COLO668 (cell line): ENCODE measurements at regions not wholly inside any gene's neighbourhood (a gene's known extent, or its start where the extent isn't known, plus 50 kb on each side); places are given as distances from the start of the nearest gene placed in this dataset.

ENCODE experiments used
- DNase-seq: peaks from one replicate; lab custom pipeline; 2025; ENCODE audit not compliant: unreplicated experiment; lab: John Stamatoyannopoulos, UW

DNA sequence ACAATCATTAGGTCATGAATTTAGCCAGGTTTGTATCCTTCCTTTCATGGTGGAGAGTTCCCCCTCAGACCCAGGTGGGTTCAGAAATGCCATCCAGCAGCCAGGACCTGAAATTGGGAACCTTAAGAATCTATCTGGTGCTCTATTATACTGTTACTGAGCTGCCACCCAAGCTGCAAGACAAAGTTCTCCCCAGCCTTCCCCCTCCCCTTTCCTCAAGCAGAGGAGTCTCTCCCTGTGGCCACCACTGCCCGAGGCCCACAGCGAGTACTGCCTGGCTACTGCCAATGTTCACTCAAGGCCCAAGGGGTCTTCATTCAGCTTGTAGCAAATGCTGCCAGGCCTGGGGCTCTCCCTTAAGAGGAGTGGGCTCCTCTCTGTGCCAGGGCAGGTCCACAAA, 133.8 kb downstream of the TMEM38B start:
- no peak for DNase-seq

DNA sequence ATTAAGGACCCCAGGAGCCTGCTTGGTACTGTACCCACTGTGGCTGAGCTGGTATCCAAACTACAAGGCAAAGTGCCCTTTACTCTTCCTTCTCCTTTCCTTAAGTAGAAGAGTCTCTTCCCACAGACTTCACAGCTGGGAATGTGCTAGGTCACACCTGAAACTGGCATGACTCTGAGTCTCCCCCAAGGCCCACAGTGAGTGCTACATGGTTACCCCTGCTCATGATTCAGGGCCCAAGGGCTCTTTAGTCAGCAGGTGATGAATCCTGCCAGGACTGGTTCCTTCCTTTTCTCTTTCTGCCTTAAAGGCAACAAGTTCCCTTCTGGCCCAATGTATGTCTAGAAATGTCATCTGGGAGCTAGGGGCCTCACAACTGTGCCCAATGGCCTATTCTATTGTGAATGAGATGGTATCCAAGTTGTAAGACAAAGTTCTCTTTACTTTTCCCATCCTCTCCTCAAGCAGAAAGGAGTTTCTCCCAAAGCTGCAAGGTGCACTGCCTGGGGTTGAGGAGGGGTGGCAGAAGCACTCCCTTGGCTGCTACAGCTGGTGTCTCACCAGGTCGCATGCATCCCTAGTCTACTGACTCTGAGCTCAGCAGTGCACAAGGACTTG, 134.4 kb downstream of the TMEM38B start:
- no peak for DNase-seq

DNA sequence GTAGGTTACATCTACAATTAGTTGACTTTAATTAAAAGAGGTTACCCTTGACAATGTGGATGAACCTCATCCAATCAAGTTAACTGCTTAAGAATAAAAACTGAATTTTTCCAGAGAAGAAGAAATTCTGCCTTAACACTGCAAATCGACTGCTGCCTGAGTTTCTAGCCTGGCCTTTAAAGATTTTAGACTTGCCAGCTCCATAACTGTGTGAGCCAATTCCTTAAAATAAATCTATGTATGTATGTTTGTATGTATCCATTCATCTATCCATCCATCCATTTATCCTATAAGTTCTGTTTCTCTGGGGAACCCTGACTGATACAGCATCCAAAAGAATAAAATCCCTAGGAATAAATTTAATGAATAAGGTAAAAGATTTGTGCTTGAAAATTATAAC, 136.1 kb downstream of the TMEM38B start:
- DNase-seq: no peak

DNA sequence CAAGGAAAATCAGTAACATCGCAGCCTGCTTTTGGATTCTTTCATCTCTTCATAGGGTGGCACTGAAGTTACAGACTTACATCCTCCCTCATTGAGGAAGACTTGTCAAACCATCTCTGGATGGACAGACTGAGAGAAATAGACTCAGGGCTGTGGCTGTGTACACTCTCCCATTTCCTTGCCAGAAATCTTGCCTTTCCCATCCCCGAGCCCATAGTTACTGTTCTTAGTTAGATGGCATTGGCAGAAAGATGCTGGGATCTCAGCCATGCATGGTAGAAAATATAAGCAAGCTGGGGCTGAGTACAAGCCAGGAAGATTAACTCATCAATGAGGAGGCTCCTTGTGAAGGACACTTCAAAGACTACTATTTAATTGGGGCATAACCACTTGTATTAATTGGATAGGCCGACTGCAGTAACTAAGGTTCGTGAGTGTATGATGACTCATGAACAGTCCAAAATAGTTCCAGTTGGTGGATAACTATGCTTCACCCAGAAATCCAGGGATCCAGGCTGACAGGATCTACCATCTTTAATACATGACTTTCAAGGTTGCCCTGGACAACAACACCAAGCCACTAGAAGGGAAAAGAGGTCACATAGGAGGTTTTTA, 137.9 kb downstream of the TMEM38B start:
- no peak for DNase-seq

DNA sequence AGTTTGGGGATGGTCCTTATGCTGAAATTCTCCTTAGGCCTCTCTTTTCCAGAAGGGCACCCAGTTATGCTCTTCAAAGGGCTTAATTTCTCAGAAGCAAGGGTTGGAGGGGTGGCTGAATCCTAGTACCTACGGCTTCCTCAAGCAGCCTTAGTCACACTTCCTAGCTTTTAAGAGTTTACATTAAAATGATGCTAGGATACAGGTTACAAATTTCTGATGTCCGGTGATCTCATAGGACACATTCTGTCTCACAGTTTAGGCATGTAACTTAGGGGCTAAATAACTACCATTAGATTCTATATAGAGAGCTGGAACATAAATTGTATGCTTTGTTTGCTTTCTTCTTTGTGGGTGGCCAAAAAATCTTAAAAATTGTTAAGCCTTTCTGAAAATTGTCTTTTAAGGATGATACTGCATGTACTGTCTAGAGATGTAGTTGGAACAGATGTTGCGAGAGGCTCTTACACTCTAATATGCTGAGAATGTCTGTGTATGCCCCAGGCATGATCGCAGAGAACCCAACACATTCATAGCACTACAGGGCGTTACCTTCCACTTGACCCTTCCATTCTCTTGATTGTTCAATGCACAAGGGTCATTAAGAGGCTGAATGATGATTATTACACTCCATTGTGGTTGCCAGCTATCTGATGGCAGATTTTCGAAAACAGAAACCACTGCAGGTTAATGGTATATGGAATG, 139.1 kb downstream of the TMEM38B start:
- no peak for DNase-seq

DNA sequence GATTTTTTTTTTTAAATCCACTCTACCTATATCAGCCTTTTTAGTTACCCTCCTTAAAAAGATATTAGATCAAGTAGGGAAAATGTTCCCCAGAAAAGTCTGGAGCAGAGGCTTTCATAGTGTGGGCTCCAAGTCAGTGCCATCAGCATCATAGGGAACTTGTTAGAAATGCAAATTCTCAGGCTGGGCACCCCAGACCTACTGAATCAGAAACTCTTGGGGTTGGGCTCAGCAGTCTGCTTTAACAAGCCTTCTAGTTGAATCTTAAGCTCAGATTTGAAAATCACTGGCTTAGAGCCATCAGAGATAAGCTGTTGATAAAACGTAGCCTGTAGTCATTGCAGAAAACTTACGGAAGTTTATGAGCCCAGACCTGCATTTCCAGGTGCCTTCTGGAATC, 140.1 kb downstream of the TMEM38B start:
- DNase-seq: no peak

DNA sequence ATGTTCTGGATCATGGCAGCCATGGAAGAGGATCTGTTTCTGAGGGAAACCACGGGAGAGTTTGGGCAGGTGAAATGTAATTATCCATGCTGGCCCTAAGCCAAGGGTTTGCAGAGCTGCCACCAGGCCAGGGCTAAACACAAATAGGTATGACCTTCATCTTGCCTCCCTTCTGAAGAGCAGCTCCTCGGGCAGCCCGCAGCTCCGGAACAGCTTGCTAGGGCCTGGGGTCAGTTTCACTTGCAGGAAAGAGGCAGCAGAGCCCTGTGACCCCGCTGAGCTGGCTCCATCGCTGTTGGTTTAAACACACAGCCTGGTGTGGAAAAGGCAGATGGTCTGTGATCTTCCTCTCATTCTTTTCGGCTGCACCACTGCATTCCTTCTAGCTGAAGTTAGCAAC, 141.4 kb downstream of the TMEM38B start:
- peak; percentile 61 for DNase-seq

DNA sequence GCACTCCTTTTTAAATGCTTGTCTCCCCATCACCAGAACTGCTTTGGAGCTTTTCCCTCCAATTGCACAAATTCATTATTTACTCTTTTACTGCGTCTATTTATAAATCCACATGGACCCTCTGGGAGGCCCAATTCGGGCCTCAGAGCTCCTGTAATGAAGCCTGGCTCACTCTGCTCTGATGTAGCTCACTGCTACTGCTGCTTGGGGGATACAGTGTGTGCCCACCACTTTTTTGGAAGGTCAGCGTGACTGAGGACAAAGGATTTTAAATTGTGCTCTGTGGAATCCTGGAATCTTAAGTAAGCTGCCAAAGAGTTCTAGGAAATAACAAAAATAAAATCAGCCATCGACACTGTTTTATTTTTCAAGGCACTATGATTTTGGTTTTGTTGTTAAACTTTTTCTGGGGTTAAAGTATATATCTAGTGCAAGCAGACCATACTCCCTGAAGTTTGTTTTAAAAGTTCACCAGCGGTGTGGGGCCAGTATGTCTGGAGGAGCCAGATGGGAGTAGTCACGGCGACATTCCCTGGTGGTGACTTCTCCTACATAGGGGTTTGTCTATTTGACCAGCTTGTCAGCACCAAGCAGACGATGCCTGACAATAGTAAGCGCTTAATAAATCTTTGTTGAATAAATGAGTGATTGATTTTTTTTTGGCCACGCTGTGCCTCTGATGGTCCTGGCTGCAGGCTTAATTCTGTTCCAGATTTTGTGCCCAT, 142.8 kb downstream of the TMEM38B start:
- no peak for DNase-seq

DNA sequence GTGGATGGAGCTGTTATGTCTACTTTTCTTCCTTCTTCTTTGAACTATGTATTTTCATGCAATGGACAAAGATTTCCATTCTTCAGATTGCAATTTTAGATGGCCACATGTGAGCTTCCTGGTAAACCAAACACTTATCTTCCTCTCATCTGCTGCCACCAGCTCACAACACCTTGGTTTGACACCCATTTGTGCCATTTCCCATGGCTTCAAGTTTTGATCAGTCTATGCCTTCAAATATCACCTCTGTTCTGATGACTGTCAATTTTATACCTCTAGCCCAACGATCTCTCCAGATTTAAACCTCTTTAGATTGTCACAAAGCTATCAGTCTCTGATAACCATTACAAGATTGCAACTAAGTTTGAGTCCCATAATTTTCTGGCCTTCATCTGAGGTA, 147.2 kb downstream of the TMEM38B start:
- no peak for DNase-seq

DNA sequence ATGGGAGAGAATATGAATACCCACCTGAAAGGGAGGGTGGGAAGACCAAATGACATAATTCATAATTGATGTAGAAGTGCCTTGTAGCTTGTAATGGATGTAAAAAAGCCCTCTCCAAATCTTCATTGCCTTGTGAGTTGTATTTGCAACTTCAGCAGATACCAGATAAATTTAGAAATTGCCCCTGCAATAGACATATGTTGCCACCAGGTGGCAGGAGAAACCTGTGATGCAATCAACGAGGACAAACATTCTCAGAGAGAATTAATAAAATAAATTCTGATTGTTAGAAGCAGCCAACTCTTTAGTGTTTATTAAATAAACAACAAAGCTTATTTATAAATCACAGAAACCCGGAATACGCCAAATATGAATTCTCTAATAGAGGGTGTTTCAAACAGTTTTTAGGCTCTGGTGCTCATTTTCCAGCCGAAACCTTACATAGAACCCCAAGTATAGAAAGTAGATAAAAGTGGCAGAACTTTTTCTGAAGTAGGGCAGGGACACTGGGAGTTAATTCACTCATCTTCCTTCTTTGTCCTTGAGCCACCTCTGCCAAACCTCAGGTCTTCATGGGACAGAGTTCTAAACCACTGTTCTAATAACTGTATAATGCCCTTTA, 147.8 kb downstream of the TMEM38B start:
- DNase-seq: peak; percentile 14

DNA sequence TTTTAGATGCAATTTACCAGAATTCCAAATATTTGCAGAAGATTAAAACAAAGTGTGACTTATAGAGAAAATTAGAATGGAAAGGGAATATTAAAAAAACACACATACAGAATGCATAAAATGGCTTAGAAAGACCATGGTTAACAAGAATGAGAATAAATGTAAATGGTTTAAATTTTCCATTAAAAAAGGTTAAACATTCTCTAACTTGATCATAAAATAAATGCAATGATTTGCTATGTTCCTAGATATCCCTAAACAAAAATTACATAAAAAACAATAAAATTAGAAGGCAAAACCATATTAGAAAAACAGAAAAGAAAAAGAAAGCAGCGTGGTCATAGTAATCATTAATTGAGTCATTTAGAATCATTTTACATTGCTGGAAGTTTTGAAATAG, 152.5 kb downstream of the TMEM38B start:
- no peak for DNase-seq

DNA sequence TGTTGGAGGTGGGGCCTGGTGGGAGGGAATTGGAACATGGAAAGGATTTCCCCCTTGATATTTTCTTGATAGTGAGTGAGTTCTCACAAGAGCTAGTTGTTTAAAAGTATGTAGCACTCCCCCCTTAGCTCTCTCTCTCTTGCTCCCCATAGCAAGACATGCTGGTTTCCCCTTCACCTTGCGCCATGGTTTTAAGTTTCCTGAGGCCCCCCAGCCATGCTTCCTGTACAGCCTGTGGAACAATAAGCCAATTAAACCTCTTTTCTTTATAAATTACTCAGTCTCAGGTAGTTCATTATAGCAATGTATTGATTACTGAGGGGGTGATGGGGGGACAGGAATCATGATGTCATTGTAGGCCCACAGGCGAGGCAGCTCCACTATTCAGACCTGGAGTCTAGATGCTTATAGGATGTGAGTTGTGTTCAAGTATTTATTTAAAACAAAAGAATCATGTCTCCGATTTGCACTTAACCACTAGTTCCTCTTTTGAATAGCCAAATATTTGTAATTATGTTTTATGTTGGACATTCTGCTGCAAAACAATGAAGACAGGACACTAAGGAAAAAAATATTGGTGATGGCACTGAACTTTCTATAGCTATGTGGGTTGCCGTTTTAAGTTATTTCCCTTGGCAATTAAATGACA, 156.6 kb downstream of the TMEM38B start:
- DNase-seq: no peak

DNA sequence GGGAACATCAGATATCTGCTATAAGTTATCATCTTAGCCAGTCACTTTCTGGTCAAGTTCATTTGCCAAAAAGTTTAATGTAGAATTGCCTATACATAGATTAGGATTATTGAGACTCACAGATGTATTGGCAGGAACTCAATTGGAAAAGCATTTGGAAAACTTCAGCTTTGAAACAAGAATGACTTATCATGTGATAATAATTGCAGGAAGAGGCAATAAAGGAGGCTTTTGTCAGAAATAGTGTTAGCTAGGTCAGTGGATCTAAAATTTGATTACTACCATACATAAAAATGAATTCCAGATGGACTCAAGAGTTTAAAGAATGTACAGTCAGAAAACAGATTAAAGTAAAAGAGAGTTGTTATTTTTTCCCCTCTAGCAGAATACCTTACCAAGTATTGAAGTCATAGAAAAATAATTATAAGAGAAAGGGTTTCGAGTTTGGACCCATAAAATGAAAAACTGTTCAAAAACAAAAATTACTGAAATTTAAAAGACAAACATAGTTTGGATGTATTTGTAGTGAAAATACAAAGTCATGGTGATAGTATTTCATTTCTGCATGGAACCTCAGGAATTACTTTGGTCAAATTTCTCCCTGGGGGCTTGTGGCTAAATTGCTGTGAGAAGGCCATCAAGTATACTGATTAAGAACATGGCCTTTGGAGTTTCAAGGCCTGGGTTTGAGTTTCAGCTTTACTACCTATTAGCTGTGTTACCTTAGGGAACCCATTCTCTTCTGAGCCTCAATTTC, 159.9 kb downstream of the TMEM38B start:
- DNase-seq: no peak

DNA sequence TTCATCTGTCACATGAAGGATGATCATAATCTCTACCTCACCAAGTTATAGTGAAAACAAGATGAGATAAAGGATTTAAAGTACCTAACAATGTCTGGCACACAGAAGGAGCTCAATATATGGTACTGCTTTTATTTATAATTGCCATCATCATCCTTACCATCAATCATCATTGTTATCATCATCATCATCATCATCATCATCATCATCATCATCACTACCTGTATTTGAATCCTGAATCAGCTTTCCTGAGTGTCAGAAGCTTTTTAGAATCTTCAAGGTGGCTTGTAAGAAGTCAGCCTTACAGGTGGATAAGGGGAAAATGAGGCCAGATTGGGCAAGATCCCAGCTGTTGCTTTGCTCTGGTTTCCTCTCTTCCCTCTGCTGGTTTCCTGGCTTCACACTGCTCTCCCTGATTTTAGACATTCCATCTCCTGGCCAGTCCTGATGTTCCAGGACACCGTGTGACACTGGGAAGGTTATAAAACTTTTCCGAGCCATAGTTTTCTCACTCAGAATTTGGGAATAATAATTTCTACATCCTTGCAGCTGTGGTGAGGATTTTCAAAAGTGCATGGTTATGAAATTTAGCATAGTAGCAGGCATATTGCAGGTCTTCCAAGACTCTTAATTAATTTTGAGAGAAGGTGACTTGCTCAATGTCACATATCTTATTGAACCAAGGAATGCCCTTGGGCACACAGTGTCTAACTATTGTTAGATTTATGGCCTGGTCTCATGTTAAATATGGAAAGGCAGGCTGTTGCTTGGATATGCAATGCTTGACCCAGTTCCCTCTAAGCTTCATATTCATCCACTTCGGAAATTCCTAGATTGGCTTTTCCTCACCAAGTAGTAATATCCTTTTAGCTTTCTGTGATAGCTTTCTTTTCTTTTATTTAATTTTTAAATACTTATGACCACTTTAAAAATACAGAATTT, 160.7 kb downstream of the TMEM38B start:
- DNase-seq: no peak

DNA sequence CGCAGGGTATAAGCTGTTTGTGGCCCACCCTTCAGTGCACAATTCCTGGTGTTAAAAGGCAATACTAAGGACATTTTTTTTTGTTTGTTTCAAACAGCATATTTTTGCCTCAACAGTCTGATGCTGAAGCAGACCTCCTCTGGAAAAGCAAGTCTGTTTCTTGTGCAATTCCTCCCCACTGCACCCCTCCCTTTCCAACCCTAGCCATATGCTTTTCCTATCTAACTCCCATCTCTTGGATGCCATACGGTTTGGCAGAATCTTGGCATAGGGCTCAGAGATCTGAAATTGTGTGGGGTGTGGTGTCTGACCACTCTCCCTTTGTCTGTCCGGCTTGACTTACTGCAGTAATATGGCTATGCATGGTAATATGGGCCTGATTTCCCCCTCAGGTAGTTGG, 161.6 kb downstream of the TMEM38B start:
- no peak for DNase-seq

DNA sequence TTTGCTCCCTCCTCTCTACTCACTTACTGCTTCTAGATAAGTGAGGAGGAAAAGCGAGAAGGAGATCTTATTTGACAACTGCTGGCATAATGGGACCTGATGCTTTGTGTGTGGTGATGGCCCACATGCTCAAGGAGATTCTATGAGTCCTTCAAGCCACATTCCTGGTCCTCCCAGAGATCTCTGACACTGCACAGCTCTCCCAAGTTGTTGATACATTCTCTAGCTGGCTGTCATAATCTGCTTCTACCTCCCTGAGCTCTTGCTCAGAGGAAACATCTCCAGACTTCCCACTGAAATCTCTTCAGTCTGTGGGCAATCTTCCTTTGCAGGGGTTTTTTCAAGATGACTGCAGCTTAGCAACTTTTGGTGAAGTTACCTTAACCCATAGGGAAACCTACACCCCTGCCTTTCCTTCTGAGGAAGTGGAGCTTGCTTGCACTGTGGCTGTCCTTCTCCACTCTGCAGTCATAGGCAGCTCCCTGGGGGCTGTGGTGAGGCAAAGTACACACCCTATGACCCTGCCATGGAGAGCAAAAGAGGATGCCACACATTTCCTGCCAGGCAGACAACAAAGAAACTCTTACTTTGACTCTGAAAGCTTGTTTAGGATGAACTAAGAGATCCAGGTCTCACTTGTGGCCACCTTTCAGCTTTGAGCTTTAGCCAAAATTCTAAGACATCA, 163.8 kb downstream of the TMEM38B start:
- no peak for DNase-seq

DNA sequence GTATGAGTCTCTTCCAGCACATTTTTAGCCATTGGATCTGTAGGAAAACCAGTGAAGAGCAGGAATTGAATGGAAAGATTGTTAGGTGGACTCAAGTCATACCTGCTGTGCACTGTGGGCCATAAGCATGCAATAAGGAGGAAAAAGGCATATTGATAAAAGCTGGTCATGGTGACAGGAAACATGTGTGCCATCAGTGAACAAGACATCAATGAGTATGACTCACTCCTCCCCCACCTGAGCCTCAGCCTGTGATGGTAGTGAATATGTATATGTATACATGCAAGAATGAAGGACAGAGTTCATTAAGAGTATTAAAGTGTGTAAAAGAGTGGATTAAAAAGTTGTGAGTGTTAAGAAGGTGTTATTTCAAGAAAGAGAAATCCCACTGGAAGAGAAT, 164.5 kb downstream of the TMEM38B start:
- no peak for DNase-seq

DNA sequence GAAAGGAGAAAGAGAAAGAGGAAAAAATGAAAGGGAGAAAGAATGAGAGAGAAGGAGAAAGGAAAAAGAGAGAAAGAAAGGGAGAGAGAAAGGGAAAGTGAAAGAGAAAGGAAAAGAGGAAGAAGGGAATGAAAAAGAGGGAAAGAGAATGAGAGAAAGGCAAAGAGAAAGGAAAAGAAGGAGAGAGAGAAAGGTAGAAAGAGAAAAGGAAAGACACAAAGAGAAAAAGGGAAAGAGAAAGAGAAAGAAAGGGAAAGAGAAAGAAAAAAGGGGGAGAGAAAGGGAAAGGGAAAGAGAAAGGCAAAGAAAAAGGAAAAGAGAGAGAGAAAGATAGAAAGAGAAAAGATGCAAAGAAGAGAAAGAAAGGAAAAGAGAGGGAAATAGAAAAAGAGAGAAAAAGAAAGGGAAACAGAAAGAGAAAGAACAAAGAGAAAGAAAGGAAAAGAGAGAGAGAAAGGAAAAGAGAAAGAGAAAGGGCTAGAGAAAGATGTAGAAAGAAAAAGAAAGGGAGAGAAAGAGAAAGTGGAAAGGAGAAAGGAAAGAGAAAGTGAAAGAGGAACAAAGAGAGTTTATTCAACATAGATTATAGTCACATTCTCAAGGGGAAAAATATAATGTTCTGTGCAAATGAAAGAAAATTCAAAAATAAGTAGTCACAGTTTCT, 165.2 kb downstream of the TMEM38B start:
- DNase-seq: no peak
